Mesendoderm (in vitro differentiated cells): ENCODE measurements at regions not wholly inside any gene's neighbourhood (a gene's known extent, or its start where the extent isn't known, plus 50 kb on each side); places are given as distances from the start of the nearest gene placed in this dataset.

Experiments
- DNase-seq: peaks from one replicate; pipeline ENCODE4 v3.0.0; 2013
- H2AK5ac ChIP-seq: 2 replicates; pipeline ENCODE4 v1.6.1; 2013; ENCODE audit warnings: low read length, inconsistent platforms
- H2BK120ac ChIP-seq: 2 replicates; pipeline ENCODE4 v1.6.1; 2013; ENCODE audit warnings: low read depth, mild to moderate bottlenecking, low read length, moderate library complexity, mixed read lengths
- H2BK15ac ChIP-seq: replicated peaks from 2 replicates; pipeline ENCODE4 v1.6.1; 2013; ENCODE audit warnings: low read depth, mild to moderate bottlenecking, moderate library complexity
- H2BK5ac ChIP-seq: 2 replicates; pipeline ENCODE4 v1.6.1; 2013; ENCODE audit warnings: low read length, inconsistent platforms
- H3K18ac ChIP-seq: 2 replicates; pipeline ENCODE4 v1.6.1; 2013; ENCODE audit warnings: mild to moderate bottlenecking, low read length, mixed read lengths
- H3K23ac ChIP-seq: one replicate; pipeline ENCODE4 v1.6.1; 2013; ENCODE audit warnings: low read length
- H3K27ac ChIP-seq: 2 replicates; pipeline ENCODE4 v1.5.1; 2013; ENCODE audit warnings: low read depth, mild to moderate bottlenecking, inconsistent platforms, low read length, moderate library complexity
- H3K27me3 ChIP-seq: 2 replicates; pipeline ENCODE4 v1.6.1; 2013; ENCODE audit warnings: low read length, control low read depth, mild to moderate bottlenecking, inconsistent platforms; ENCODE audit not compliant: insufficient read depth, poor library complexity
- H3K36me3 ChIP-seq: 2 replicates; pipeline ENCODE4 v1.6.1; 2013; ENCODE audit warnings: low read length, inconsistent platforms; ENCODE audit not compliant: control insufficient read depth, insufficient read depth
- H3K4ac ChIP-seq: one replicate; pipeline ENCODE4 v1.6.1; 2013; ENCODE audit warnings: low read depth, mild to moderate bottlenecking, low read length, moderate library complexity
- H3K4me1 ChIP-seq: 2 replicates; pipeline ENCODE4 v1.6.1; 2013; ENCODE audit warnings: low read depth, low read length, inconsistent platforms; ENCODE audit not compliant: control insufficient read depth
- H3K4me2 ChIP-seq: 2 replicates; pipeline ENCODE4 v1.6.1; 2013; ENCODE audit warnings: low read length
- H3K4me3 ChIP-seq: 2 replicates; pipeline ENCODE4 v1.5.1; 2013; ENCODE audit warnings: mild to moderate bottlenecking, low read length
- H3K56ac ChIP-seq: one replicate; pipeline ENCODE4 v1.6.1; 2013; ENCODE audit warnings: low read length
- H3K79me1 ChIP-seq: 2 replicates; pipeline ENCODE4 v1.6.1; 2013; ENCODE audit warnings: low read length, inconsistent platforms
- H3K79me2 ChIP-seq: 2 replicates; pipeline ENCODE4 v1.6.1; 2013; ENCODE audit warnings: mild to moderate bottlenecking, low read length; ENCODE audit not compliant: control insufficient read depth, insufficient read depth
- H3K9ac ChIP-seq: 2 replicates; pipeline ENCODE4 v1.6.1; 2013; ENCODE audit warnings: low read length, inconsistent platforms
- H4K5ac ChIP-seq: one replicate; pipeline ENCODE4 v1.6.1; 2013; ENCODE audit warnings: low read length
- H4K8ac ChIP-seq: one replicate; pipeline ENCODE4 v1.6.1; 2013; ENCODE audit warnings: low read depth, mild to moderate bottlenecking, control low read depth, low read length, moderate library complexity
- WGBS: extraction: QIAGEN DNeasy Blood & Tissue Kit; methylation state at CpG from one replicate; pipeline ENCODE4 v1.1.7; 2013; ENCODE audit warnings: low lambda C conversion rate, missing lambda C conversion rate; ENCODE audit not compliant: insufficient coverage; ENCODE audit errors: extremely low coverage; 5-methylcytosine and 5-hydroxymethylcytosine counted together

GRCh38 chr2:105626966-105627340, 117.8 kb upstream of the NCK2 start:
- H3K9ac ChIP-seq: no peak overlapping the region
- H3K56ac ChIP-seq: no peak overlapping the region
- no peak overlapping the region for H2BK15ac ChIP-seq
- no peaks in the 10 kb centered on the region for H3K36me3 ChIP-seq
- no peak overlapping the region for H2AK5ac ChIP-seq
- H3K4ac ChIP-seq: no peak overlapping the region
- no peaks in the 10 kb centered on the region for H3K4me1 ChIP-seq
- no peak overlapping the region for H3K23ac ChIP-seq
- H4K8ac ChIP-seq: no peak overlapping the region
- no peaks in the 10 kb centered on the region for H3K79me2 ChIP-seq
- no peak overlapping the region for H3K4me2 ChIP-seq
- DNase-seq: no peak
- H3K27me3 ChIP-seq: no peaks in the 10 kb centered on the region
- no peak overlapping the region for H4K5ac ChIP-seq
- H3K27ac ChIP-seq: no peak overlapping the region
- H2BK5ac ChIP-seq: no peak overlapping the region
- H3K79me1 ChIP-seq: no peaks in the 10 kb centered on the region
- no CpG with 5 or more reads among the region's 3 CpGs for WGBS
- no peak overlapping the region for H3K18ac ChIP-seq
- H2BK120ac ChIP-seq: no peak overlapping the region
- no peak overlapping the region for H3K4me3 ChIP-seq

GRCh38 chr2:105626212-105626965, 118.3 kb upstream of the NCK2 start:
- no peak overlapping the region for H3K4ac ChIP-seq
- H3K4me2 ChIP-seq: no peak overlapping the region
- H3K23ac ChIP-seq: no peak overlapping the region
- no peak overlapping the region for H2BK5ac ChIP-seq
- H3K56ac ChIP-seq: no peak overlapping the region
- H3K27me3 ChIP-seq: no peaks in the 10 kb centered on the region
- H3K4me1 ChIP-seq: no peaks in the 10 kb centered on the region
- H2AK5ac ChIP-seq: no peak overlapping the region
- no peak overlapping the region for H2BK120ac ChIP-seq
- H3K36me3 ChIP-seq: no peaks in the 10 kb centered on the region
- H4K5ac ChIP-seq: no peak overlapping the region
- H4K8ac ChIP-seq: no peak overlapping the region
- no peak overlapping the region for H3K18ac ChIP-seq
- no peak overlapping the region for H3K4me3 ChIP-seq
- no peak overlapping the region for H3K9ac ChIP-seq
- no CpG with 5 or more reads among the region's 7 CpGs for WGBS
- H3K79me1 ChIP-seq: no peaks in the 10 kb centered on the region
- no peak overlapping the region for H2BK15ac ChIP-seq
- H3K27ac ChIP-seq: no peak overlapping the region
- no peaks in the 10 kb centered on the region for H3K79me2 ChIP-seq
- no peak for DNase-seq

- Histone ChIP-seq H2BK120ac (no peak overlapping the region), H3K27me3 (no peaks in the 10 kb centered on the region), H3K27ac (no peak overlapping the region), H3K4me1 (no peaks in the 10 kb centered on the region), H3K36me3 (no peaks in the 10 kb centered on the region), H2AK5ac (no peak overlapping the region), H3K23ac (no peak overlapping the region), H2BK5ac (no peak overlapping the region), H4K5ac (no peak overlapping the region), H4K8ac (no peak overlapping the region), H3K56ac (no peak overlapping the region), H2BK15ac (no peak overlapping the region), H3K4me2 (no peak overlapping the region), H3K4me3 (no peak overlapping the region), H3K79me2 (no peaks in the 10 kb centered on the region), H3K4ac (no peak overlapping the region), H3K9ac (no peak overlapping the region), H3K79me1 (no peaks in the 10 kb centered on the region), H3K18ac (no peak overlapping the region)
- WGBS: no CpG with 5 or more reads among the region's 11 CpGs
- no peak for DNase-seq
These were observed 119.1 kb upstream of the NCK2 start for GRCh38 chr2:105625632-105626031.

GRCh38 chr2:105621038-105621437, 123.7 kb upstream of the NCK2 start:
- H3K4ac ChIP-seq: no peak overlapping the region
- H3K23ac ChIP-seq: no peak overlapping the region
- no peaks in the 10 kb centered on the region for H3K79me1 ChIP-seq
- no peak overlapping the region for H2BK5ac ChIP-seq
- H3K27ac ChIP-seq: no peak overlapping the region
- H4K5ac ChIP-seq: no peak overlapping the region
- no peak overlapping the region for H3K18ac ChIP-seq
- DNase-seq: no peak
- H3K4me3 ChIP-seq: no peak overlapping the region
- H2AK5ac ChIP-seq: no peak overlapping the region
- H3K4me1 ChIP-seq: no peaks in the 10 kb centered on the region
- WGBS: no CpG with 5 or more reads among the region's 7 CpGs
- no peaks in the 10 kb centered on the region for H3K27me3 ChIP-seq
- no peak overlapping the region for H2BK120ac ChIP-seq
- H3K56ac ChIP-seq: no peak overlapping the region
- H2BK15ac ChIP-seq: no peak overlapping the region
- no peaks in the 10 kb centered on the region for H3K79me2 ChIP-seq
- H3K4me2 ChIP-seq: no peak overlapping the region
- H3K36me3 ChIP-seq: no peaks in the 10 kb centered on the region
- no peak overlapping the region for H4K8ac ChIP-seq
- no peak overlapping the region for H3K9ac ChIP-seq

GRCh38 chr2:105618351-105618659, 126.4 kb upstream of the NCK2 start:
- Histone ChIP-seq H3K56ac (no peak overlapping the region), H4K8ac (no peak overlapping the region), H3K79me1 (no peaks in the 10 kb centered on the region), H3K4me2 (no peak overlapping the region), H2BK15ac (no peak overlapping the region), H3K4me3 (no peak overlapping the region), H3K4me1 (no peaks in the 10 kb centered on the region), H3K23ac (no peak overlapping the region), H3K27me3 (no peaks in the 10 kb centered on the region), H2BK120ac (no peak overlapping the region), H4K5ac (no peak overlapping the region), H3K9ac (no peak overlapping the region), H3K27ac (no peak overlapping the region), H3K18ac (no peak overlapping the region), H3K36me3 (no peaks in the 10 kb centered on the region), H2BK5ac (no peak overlapping the region), H3K79me2 (no peaks in the 10 kb centered on the region), H2AK5ac (no peak overlapping the region), H3K4ac (no peak overlapping the region)
- no peak for DNase-seq
- WGBS: no CpG with 5 or more reads among the region's 4 CpGs
